ENCODE measurements at regions not wholly inside any gene's neighbourhood (a gene's known extent, or its start where the extent isn't known, plus 50 kb on each side); places are given as distances from the start of the nearest gene placed in this dataset.

GRCh38 chrX:40314070-40314469 lies 216.3 kb upstream of the BCOR start:
- no peak for DNase-seq (ENCODE audit: low read depth)

- no peak for DNase-seq (ENCODE audit: low read depth)
Measured at GRCh38 chrX:40313269-40313668, 215.5 kb upstream of the BCOR start.

GRCh38 chrX:40310447-40310846 lies 212.7 kb upstream of the BCOR start:
- DNase-seq (ENCODE audit: low read depth), result no peak

GRCh38 chrX:40310016-40310415 lies 212.3 kb upstream of the BCOR start:
- DNase-seq (ENCODE audit: low read depth), result no peak

GRCh38 chrX:40307871-40308270 lies 210.1 kb upstream of the BCOR start:
- DNase-seq (ENCODE audit: low read depth), result no peak

- DNase-seq (ENCODE audit: low read depth), result no peak
Measured at GRCh38 chrX:40304115-40304514, 206.4 kb upstream of the BCOR start.

- DNase-seq (ENCODE audit: low read depth), result no peak
Measured at GRCh38 chrX:40303256-40304077, 205.7 kb upstream of the BCOR start.

GRCh38 chrX:40300286-40300890 lies 202.6 kb upstream of the BCOR start:
- DNase-seq (ENCODE audit: low read depth), result no peak

- no peak for DNase-seq (ENCODE audit: low read depth)
Measured at GRCh38 chrX:40299641-40300046, 201.9 kb upstream of the BCOR start.

- DNase-seq (ENCODE audit: low read depth), result no peak
Measured at GRCh38 chrX:40298572-40299479, 201.1 kb upstream of the BCOR start.

- no peak for DNase-seq (ENCODE audit: low read depth)
Measured at GRCh38 chrX:40298069-40298468, 200.3 kb upstream of the BCOR start.

GRCh38 chrX:40291553-40291952 lies 193.8 kb upstream of the BCOR start:
- DNase-seq (ENCODE audit: low read depth), result no peak

- no peak for DNase-seq (ENCODE audit: low read depth)
Measured at GRCh38 chrX:40290517-40290916, 192.8 kb upstream of the BCOR start.

- DNase-seq (ENCODE audit: low read depth), result no peak
Measured at GRCh38 chrX:40285876-40286275, 188.1 kb upstream of the BCOR start.

- DNase-seq (ENCODE audit: low read depth), result no peak
Measured at GRCh38 chrX:40284852-40285251, 187.1 kb upstream of the BCOR start.

GRCh38 chrX:40283981-40284380 lies 186.2 kb upstream of the BCOR start:
- no peak for DNase-seq (ENCODE audit: low read depth)

GRCh38 chrX:40282946-40283660 lies 185.3 kb upstream of the BCOR start:
- no peak for DNase-seq (ENCODE audit: low read depth)

- DNase-seq (ENCODE audit: low read depth), result no peak
Measured at GRCh38 chrX:40282348-40282747, 184.6 kb upstream of the BCOR start.

- DNase-seq (ENCODE audit: low read depth), result no peak
Measured at GRCh38 chrX:40281336-40282005, 183.7 kb upstream of the BCOR start.

GRCh38 chrX:40279762-40280161 lies 182.0 kb upstream of the BCOR start:
- DNase-seq (ENCODE audit: low read depth), result no peak

GRCh38 chrX:40279091-40279430 lies 181.3 kb upstream of the BCOR start:
- DNase-seq (ENCODE audit: low read depth), result no peak

All from RPMI7951 (cell line).